HG02610 (cell line): ENCODE measurements at regions not wholly inside any gene's neighbourhood (a gene's known extent, or its start where the extent isn't known, plus 50 kb on each side); places are given as distances from the start of the nearest gene placed in this dataset.
A peak's percentile ranks its signal among the peaks of the same experiment; 100 is the strongest.

Experiments
- ATAC-seq: cut with Tn5 transposase; IDR thresholded peaks from one replicate; pipeline ENCODE4 v1.9.1; 2021; ENCODE audit warnings: mild to moderate bottlenecking, moderate library complexity; ENCODE audit not compliant: unreplicated experiment

DNA sequence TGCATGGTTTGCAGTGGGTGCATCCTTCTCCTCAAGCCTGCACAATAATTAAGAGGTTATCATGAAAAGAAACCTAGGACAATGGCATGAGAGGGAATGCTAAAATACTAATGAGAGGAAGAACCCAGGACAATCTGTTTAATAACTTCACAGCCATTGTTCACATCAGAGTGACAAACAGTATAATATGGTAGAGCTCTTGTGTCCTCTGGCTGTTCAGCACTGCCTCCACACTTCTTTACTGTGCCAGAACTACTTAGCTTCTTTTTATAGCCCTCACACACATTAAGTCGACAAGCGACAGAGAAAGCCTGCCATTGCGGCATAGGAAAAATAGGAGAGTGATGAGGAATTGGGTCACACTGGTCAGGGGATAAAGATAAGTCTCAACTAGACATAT lies 65.0 kb upstream of the MEIS2 start:
- no peak for ATAC-seq

DNA sequence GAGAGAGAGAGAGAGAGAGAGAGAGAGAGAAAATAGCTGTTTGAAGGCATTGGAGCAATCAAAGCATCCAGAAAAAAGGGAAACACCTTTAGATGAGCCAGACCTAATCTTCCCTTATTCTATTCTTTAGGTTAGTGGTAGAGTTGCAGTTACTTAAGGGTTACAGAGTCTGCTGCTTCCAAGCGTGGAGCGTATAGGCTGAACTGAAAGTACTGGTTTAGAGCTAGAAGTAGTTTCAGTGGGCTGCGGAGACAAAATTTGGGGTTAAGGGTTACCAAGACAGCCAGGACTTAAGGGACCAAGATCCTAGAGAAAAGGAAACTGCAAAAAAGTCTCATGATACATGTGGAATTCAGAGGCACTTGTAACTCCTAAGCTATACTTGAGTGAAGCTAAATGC lies 66.1 kb upstream of the MEIS2 start:
- no peak for ATAC-seq

DNA sequence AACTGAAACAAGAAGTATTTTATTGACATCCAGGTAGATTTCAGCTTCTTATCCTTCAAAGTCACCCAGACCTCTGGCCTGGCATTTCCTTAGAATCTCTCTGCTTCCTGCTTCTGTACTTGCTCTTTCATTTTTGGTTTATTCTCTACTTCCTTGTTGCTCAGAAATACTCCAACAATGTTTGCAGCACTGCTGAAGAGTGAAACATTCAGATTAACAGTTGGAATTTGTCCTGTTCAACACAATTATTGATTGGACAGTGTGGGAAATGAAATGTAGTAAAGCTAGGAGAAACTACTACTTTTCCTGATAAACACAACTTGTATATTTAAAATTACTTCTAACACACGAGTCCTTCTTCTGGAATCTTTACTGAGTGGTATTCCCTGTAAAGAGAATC lies 81.0 kb upstream of the MEIS2 start:
- no peak for ATAC-seq

DNA sequence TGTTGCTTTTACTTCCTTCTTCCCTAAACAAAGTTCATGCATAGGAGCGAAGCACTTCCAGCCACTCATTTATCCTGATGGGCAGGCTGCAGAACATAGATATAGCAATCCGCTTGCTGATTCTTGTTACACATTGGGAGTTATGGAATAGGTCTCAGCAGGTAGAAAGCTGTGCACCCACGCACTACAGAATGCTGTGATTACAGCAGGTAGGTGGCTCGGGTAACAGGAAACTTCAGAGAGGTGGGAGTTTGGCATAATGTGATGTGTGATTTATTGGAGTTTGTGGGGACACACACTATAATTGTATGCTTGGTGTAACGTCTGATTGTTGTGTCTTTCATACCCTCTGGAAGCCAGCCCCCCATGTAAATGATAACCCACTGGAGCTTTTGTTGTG lies 99.2 kb upstream of the MEIS2 start:
- no peak for ATAC-seq

DNA sequence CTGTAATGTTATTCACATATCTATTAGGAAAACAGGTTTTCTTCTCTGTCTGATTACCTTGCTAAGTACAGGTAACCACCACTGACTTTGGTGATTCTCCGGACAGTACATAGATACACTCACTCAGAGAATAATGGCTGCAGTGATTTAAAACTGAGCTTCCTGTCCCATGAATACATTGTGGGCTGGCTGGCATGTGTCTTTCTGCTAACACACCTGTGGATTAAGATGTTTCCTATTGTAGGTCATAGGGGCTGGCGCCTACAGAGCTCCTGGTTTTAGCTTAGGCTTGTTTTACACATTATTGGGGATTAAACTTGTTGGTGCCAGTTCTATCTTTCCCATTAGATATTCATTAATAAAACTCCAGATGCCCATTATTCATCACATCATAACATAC lies 102.7 kb upstream of the MEIS2 start:
- ATAC-seq, result no peak

DNA sequence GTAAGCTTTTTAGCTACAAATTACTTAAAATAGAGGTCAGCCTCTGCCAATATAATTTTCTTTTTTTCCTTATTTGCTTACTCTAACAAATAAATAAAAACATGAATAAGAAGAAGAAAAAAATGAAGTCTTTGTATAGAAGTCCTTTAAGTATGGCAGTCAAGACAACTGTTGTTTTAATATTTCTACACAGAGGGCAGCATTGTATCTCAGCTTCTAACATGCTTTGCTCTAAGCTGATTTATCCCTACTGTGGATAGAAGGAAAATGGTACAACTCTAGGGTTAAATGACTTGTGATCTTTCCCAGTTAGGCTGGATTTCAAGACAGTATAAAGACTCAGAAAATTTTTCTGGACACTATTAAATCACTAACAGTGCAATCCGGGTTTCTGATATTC lies 104.3 kb upstream of the MEIS2 start:
- no peak for ATAC-seq

DNA sequence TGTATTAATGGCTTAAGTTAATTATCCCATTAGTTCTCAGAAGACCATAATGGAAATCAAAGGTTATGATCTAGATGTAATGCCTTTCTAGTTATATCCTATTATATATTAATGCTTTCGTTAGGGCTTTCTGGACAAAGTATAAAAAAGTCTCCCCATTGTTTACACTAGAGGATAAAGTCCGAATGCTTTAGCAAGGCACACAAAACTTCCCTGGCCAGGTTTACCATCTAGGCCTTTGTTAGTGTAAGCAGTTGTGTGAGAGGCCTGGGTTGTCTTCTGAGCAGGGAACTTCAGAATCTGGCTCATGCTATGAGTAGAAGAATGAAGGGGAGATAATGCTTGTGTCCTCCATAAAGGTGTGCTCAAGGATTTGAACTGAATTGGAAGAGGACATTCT lies 106.3 kb upstream of the MEIS2 start:
- no peak for ATAC-seq

DNA sequence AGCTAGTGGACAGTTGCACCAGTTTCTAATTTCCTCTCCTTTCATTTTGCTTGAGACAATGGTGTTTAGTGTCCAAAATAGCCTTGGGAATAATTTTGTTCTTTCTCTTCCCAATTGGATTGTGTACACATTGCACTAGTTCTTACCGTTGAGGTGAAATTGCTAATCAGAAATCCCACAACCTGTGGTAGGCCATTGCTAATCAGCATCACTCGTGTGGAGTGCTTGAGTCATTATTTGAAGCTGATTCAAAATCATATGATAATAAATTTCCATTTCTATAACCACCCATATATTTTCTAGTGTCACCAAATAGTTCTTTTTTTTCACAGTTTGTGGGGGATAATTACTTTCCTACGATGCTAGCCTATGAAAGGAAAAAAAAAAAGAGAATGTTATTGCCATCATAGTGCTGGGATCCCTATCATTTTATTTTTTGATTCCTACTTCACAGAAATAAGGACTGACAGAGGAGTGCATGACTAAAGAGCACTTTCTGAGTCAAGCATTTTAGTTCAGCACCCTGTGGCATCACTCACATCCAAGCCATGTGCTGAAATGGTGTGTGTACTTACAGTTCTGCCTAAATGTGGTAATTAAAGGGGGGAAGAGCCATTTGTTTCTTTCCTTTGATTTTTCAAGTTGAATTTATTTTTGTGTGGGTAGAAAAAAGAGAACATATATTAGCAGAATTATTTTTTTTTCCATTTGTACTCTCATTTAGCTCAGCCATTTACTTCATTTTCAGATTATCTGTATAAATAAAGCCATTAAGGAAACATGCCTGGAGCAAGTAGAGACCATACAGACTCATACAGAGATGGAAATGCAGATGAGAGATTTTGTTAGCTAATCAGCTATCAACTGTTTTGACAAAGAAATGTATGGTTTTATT lies 108.0 kb upstream of the MEIS2 start:
- ATAC-seq, result no peak

DNA sequence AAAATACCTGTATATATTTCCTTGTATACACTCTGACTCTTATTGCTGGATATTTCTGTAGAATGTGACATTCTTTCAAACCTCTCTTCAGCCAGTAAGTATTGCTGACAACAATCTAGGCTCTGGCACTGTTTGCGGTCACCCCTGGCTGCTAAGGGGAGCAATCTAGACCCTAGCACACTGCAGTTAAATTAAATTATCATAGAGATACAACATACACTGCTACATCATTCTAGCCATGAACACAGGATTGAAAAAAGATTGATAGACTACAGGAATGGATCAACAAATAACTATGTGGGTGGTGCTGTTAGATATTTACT lies 108.7 kb upstream of the MEIS2 start:
- no peak for ATAC-seq

DNA sequence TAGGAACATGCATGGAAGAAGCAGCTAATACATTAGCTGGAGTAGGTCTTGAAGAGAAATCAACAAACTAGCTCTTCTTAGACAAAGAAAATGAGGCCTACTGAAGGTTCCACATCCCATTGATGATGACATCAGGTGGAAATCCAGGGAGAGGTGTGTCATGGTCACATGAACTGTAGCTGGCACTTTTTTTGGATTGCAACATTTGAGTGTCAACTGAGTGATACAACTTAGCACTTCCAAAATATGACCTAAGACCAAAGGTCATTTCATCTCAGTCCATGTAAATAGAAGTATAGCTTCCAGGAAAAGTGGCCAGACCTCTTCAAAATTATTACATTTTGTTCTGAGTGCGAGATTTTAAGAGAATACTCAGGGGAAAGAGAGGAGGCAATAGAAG lies 117.2 kb upstream of the MEIS2 start:
- no peak for ATAC-seq

DNA sequence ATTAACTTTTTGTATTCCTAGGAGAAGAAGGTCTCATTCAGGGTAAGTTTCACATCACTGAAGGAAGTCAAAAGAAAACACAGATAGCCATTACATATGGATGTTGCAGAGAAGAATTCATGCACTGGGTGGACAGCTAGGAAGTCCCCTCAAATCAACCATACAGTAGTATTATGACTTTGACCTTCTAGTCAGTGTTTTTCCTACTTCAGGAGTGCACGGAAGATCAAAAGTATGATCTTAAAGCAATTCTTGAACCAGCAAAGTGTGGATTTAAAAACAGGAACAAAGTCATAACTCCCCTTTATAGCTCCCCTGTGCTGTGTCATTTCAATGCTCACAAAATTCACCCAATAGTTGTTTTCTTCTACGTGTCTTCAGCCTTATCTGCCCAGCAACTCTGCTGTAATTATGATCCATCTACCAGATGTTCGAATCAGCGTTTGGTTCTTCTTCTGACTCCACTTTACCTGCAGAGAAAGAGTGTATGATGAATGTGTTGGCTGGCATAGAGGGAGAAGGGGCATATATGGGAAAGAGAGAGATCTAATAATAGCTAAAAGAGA lies 118.1 kb upstream of the MEIS2 start:
- ATAC-seq, result peak; percentile 75

DNA sequence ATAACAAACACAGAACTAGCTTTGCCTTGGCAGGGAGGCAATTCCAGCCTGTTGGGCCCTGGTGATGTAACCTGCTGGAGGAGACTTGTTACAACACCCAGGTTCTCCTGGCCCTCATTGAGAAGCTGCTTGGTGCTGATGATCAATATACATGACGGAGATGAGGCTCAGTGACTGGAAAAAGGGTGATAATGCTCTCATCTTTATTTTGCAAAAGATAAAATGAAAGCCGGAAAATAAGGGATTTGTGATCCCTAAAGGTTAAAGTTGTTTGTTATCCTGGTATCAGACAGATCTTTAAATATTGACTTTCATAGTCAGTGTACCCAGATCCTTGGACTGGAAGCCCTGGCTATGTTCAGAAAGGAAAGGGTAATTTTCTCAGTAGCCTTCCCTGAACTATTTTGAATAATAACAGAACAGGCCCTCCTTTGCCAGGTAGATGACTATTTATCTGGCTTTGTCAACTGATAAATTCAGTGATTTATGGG lies 118.9 kb upstream of the MEIS2 start:
- no peak for ATAC-seq

DNA sequence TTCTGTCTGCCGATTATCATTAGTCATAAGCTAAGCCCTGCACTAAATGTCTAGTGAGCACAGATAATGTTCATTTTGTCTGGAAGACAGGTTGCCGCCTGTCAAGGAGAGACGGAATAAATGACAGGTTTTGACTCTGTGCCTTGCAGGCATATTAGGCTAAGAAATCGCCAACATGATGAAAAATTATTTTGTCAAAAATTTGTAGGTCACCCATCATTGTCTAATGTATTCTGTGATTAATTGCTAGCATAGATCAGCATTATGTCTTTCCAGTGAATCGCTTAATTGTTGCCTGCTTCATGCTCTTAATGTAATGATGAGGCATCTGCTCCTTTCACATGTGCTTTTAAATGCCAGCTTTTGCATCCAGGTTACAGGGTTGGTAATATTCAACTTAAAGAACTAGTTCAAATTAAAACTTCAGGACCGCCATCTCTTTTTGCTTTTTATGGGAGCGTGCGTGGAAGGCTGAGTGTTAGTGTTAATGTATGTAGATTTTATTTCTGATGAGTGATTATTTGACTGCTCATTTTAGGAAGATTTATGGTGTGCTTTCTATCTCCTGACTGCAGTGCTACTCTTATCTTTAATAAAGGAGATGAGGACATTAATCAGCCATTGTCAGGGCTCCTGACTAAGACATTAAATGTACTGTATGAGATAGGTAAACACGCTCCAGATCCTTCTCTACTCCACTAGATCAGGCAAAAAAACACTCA lies 120.8 kb upstream of the MEIS2 start:
- no peak for ATAC-seq

DNA sequence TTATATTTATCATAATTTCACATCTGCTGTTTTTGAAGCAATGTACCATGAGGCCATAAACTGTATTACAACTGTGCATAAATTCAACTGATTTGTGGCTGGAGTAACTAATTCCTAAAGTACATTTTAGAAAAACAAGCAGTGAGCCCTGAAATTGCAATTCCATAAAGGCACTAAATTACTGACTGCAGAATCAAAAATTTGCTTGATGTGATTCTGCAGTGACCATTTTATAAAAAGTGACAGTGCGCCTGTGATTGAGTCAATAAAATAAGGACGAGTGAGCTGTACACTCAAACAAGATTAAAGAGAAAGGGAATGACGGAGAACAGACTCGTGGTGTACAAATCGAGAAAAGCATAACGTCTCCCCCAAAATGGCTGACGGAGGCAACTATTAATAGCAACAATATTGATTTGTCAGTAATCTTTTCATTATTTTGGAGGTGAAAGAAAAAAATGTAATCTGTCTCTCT lies 121.4 kb upstream of the MEIS2 start:
- no peak for ATAC-seq

DNA sequence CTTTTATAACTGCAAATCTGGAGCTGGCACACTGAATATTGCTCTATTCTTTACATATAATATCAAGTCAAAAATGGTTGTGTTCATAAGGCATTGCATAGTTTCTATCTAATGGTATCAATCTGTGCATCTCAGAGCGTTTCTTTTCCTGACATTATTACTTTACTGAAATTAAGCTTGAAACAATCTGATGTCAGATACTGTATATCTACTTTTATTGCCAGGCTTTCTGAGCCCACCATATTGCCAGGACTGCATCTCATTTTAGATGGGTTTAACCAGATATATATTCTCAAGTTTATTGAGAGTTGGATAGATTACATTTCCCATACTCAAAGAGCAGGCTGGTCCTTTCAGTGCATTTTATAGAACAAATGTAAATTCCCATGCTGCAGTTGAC lies 122.7 kb upstream of the MEIS2 start:
- ATAC-seq, result no peak

DNA sequence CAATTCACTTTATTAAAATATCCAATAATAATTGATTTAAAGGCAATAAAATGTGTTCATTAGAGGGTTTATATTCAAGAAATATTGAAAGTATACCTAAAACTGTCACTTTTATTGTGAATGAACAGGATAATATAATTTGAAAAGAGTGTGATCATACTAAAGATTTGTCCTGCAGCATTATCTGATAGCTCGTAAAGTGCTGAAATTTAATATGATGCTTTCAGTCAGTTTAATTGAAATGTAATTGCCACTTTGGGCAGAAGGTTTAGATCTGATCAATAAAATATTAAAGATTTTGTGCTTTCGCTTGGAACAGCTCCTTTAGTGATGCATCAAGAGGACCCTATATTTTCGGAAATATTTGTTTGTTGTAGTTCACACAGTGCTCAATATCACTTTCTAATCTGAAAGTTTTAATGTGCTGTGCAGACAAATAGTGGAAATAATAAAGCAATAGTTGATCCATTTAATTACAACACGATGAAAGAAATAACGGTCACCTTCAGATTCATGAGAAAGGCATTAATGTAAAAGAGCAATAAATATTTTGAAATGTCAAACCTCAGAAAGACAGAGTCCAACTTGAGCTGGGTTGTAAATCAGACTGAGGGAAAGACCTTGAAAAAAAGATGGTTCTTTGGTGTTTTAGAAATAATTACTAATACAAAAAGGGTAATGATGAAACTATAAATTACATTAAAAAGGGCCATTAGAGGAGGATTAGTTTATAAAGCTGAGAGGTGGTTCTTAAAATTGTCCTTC lies 129.7 kb upstream of the MEIS2 start:
- no peak for ATAC-seq

DNA sequence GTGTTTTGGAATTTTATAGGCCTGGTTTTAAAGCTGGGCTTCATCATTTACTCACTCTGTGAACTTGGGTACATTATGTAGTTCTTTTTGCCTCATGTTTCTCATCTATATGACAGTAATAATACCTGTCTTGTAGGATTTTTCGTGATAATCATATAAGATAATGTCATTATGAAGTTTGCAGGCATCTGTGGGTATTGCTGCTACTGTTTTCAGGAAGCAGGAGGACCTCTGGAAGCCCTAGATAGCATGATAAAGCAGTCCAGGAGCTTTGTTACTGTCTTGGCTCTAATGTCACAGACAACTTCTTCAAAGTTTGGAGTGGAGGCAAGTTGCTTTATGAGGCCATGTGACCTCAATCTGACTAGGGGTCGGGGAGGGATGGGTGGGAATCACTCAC lies 145.0 kb upstream of the MEIS2 start:
- ATAC-seq, result no peak

DNA sequence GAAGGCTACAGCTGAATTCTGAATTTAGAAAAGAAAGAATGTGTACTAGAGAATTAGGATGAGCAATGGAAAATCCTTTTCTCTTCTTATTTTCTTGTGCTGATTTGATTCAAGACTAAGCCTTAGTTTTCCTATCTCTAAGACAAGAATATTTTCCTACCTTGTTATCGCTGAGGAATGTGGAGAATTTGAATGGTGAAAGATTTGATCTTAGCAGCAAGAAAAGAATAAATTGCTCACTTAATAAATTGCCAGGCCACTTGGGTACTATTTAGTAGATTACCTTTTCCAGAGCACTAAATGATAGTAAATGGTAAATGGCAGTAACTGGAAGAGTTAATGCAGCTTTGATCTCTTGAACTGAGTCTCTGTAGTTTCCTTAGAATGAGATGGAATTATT lies 145.7 kb upstream of the MEIS2 start:
- ATAC-seq, result no peak

DNA sequence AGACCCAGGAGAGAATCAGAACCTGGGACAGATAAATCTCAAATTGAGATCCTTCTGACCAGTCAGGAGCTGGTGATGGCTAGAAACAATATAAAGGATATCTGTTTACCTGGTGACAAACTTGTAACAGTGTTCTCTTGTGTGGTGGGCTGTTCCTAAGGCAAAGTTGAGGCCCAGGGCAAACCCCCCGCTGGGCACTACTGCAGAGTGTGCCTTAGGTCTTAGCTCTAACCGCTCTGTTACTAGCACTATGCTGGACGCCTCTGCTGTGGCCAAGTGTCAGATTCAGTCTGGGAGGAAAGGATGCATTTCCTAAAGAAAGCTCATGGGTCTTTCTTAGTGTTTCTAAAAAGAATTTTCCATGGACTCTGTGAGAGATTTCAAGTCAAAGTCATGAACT lies 146.5 kb upstream of the MEIS2 start:
- no peak for ATAC-seq

DNA sequence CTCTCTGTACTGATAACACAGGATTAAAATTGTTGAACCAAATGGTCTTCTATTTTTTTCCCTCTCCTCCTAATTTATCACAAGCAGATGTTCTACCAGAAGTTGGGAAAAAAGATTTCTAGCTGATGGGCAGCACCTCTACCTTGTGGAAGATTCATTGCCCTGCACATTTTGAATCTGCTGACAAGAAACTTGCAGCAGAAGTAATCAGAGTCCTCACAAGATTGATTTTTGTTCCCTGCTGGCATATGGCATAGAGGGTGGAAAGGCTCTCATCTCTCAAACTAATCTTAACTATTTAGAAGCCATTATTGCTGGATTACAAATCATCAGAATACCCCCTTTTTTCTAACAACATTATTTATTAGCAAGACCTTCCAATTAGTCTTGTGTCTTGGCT lies 148.9 kb upstream of the MEIS2 start:
- ATAC-seq, result no peak

DNA sequence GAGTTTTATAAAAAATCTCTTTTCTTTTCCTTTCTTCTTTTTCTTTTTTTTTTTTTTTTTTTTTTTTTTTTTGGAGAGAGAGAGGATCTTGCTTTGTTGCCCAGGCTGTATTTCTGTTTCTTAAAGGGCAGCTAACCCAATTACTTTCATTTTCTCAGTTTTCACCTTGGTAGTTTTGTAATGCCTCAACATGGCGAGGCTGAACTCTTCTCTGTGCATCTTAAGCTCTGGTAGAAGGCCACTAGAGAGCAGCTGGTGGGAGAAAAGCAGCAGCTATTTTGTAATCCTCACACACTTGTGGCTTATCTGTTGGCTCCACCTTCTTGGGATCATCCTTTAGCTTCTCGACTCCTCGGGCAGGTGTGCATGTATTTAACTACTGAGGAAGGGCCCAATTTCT lies 152.2 kb upstream of the MEIS2 start:
- ATAC-seq, result no peak
